Neural crest cell (in vitro differentiated cells): ENCODE measurements at regions not wholly inside any gene's neighbourhood (a gene's known extent, or its start where the extent isn't known, plus 50 kb on each side); places are given as distances from the start of the nearest gene placed in this dataset.

Experiments used
- DNase-seq: peaks from one replicate; pipeline ENCODE4 v3.0.0; 2021; ENCODE audit warnings: low read depth, mixed read lengths, low spot score
- H3K27ac Mint-ChIP-seq: one replicate; pipeline ENCODE4 v1.8.0; 2021; ENCODE audit warnings: mild to moderate bottlenecking, mixed read lengths; ENCODE audit not compliant: unreplicated experiment
- H3K27me3 Mint-ChIP-seq: 2 replicates; pipeline ENCODE4 v1.8.0; 2021; ENCODE audit warnings: low read depth, mild to moderate bottlenecking, mixed read lengths
- H3K36me3 Mint-ChIP-seq: 2 replicates; pipeline ENCODE4 v1.8.0; 2021; ENCODE audit warnings: low read depth, mild to moderate bottlenecking, mixed read lengths
- H3K4me1 Mint-ChIP-seq: 2 replicates; pipeline ENCODE4 v1.8.0; 2021; ENCODE audit warnings: mixed read lengths
- H3K4me3 Mint-ChIP-seq: one replicate; pipeline ENCODE4 v1.8.0; 2021; ENCODE audit warnings: mild to moderate bottlenecking, mixed read lengths
- H3K9me3 Mint-ChIP-seq: 2 replicates; pipeline ENCODE4 v1.8.0; 2021; ENCODE audit warnings: mixed read lengths
- CTCF ChIP-seq: fragments of 200-600 bp; sonication (generic); conservative IDR thresholded peaks from 2 replicates; pipeline ENCODE4 v1.5.0; 2021; ENCODE audit warnings: antibody characterized with exemption, mild to moderate bottlenecking

- Mint-ChIP-seq H3K4me3 (no peak overlapping the region), H3K27ac (no peak overlapping the region), H3K9me3 (peaks cover 6% of the 10 kb centered on the region), H3K27me3 (no peaks in the 10 kb centered on the region), H3K36me3 (no peaks in the 10 kb centered on the region), H3K4me1 (peaks cover 5% of the 10 kb centered on the region)
- no peak for DNase-seq
- TF ChIP-seq CTCF: no peak
These were observed 824.5 kb downstream of the AACS start for GRCh38 chr12:125889742-125890141.

- H3K9me3 Mint-ChIP-seq: peaks cover 3% of the 10 kb centered on the region
These were observed 825.2 kb downstream of the AACS start for GRCh38 chr12:125890366-125890905.

GRCh38 chr12:125890971-125891370 lies 825.7 kb downstream of the AACS start:
- no peak overlapping the region for H3K4me3 Mint-ChIP-seq
- no peak for TF ChIP-seq CTCF
- DNase-seq: no peak
- H3K4me1 Mint-ChIP-seq: peaks cover 5% of the 10 kb centered on the region
- no peaks in the 10 kb centered on the region for H3K36me3 Mint-ChIP-seq
- H3K27ac Mint-ChIP-seq: no peak overlapping the region
- H3K27me3 Mint-ChIP-seq: no peaks in the 10 kb centered on the region
- peaks cover 3% of the 10 kb centered on the region for H3K9me3 Mint-ChIP-seq

More at GRCh38 chr12:125890366-125890905, 825.2 kb downstream of the AACS start:
- no peak overlapping the region for H3K4me3 Mint-ChIP-seq
- no peaks in the 10 kb centered on the region for H3K27me3 Mint-ChIP-seq
- DNase-seq: no peak
- H3K36me3 Mint-ChIP-seq: no peaks in the 10 kb centered on the region
- no peak overlapping the region for H3K27ac Mint-ChIP-seq
- no peak for TF ChIP-seq CTCF
- H3K4me1 Mint-ChIP-seq: peaks cover 5% of the 10 kb centered on the region

- peaks cover 5% of the 10 kb centered on the region for H3K4me1 Mint-ChIP-seq
- H3K27ac Mint-ChIP-seq: no peak overlapping the region
- TF ChIP-seq CTCF: no peak
- H3K4me3 Mint-ChIP-seq: no peak overlapping the region
- no peak for DNase-seq
- no peaks in the 10 kb centered on the region for H3K27me3 Mint-ChIP-seq
- no peaks in the 10 kb centered on the region for H3K9me3 Mint-ChIP-seq
- H3K36me3 Mint-ChIP-seq: no peaks in the 10 kb centered on the region
These were observed 827.0 kb downstream of the AACS start for GRCh38 chr12:125892276-125892675.

GRCh38 chr12:125902991-125903390 lies 837.8 kb downstream of the AACS start:
- no peaks in the 10 kb centered on the region for H3K36me3 Mint-ChIP-seq
- no peaks in the 10 kb centered on the region for H3K27me3 Mint-ChIP-seq
- no peak for DNase-seq
- peaks cover 3% of the 10 kb centered on the region for H3K9me3 Mint-ChIP-seq
- no peak for TF ChIP-seq CTCF
- no peak overlapping the region for H3K27ac Mint-ChIP-seq
- no peaks in the 10 kb centered on the region for H3K4me1 Mint-ChIP-seq
- H3K4me3 Mint-ChIP-seq: no peak overlapping the region
